ENCODE measurements at regions not wholly inside any gene's neighbourhood (a gene's known extent, or its start where the extent isn't known, plus 50 kb on each side); places are given as distances from the start of the nearest gene placed in this dataset.

DNA sequence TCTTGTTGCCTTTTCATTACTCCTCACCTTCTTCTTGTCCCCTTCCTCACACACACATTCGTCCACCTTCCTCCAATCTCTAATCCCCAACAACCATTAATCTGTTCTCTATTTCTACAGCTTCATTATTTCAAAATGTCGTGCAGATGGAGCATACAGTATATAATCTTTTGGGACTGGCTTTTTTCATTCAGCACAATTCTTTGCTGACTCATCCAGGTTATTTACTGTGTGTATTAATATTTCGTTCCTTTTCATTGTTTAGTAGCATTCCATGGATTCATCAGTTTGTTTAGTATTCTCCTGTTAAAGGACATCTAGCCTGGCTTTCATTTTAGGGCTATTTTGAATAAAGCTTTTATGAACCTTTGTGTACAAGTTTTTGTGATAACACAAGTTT, 159.3 kb downstream of the PTPN20 start:
- H3K36me3 ChIP-seq (ENCODE audit: control insufficient read depth, insufficient read depth, low read length) = no peaks in the 10 kb centered on the region
- no peak for DNase-seq (ENCODE audit: low read depth)
- TF ChIP-seq, protein P1, sequence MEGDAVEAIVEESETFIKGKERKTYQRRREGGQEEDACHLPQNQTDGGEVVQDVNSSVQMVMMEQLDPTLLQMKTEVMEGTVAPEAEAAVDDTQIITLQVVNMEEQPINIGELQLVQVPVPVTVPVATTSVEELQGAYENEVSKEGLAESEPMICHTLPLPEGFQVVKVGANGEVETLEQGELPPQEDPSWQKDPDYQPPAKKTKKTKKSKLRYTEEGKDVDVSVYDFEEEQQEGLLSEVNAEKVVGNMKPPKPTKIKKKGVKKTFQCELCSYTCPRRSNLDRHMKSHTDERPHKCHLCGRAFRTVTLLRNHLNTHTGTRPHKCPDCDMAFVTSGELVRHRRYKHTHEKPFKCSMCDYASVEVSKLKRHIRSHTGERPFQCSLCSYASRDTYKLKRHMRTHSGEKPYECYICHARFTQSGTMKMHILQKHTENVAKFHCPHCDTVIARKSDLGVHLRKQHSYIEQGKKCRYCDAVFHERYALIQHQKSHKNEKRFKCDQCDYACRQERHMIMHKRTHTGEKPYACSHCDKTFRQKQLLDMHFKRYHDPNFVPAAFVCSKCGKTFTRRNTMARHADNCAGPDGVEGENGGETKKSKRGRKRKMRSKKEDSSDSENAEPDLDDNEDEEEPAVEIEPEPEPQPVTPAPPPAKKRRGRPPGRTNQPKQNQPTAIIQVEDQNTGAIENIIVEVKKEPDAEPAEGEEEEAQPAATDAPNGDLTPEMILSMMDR (IDR thresholded peaks at IDR 0.05; ENCODE audit: insufficient read depth, low read length, poor library complexity, severe bottlenecking) = no peak
- H3K27me3 ChIP-seq (ENCODE audit: control insufficient read depth, insufficient read depth, low read length) = no peaks in the 10 kb centered on the region
- H3K4me3 ChIP-seq (ENCODE audit: low read depth, low read length) = no peak overlapping the region

DNA sequence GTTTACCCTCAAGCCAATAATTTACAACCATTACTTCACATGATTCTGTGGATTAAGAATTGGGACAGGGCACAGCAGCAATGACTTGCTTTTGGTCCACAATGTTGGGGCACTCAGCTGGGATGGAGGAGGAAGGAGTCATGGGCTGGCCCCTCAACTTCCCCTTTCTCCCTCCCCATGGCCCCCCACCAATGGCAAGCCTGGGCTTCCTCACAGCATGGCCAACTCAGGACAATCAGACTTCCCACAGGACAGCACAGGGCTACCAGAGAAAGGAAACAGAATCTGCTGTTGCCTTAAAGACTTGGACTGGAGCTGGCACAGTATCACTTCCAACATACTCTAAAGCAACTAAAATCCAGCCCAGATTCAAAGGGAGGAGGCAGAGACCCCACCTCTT, 160.7 kb downstream of the PTPN20 start:
- TF ChIP-seq, protein P1 (IDR thresholded peaks at IDR 0.05; ENCODE audit: insufficient read depth, low read length, poor library complexity, severe bottlenecking) = no peak
- DNase-seq (ENCODE audit: low read depth) = no peak
- no peaks in the 10 kb centered on the region for H3K27me3 ChIP-seq (ENCODE audit: control insufficient read depth, insufficient read depth, low read length)
- no peaks in the 10 kb centered on the region for H3K36me3 ChIP-seq (ENCODE audit: control insufficient read depth, insufficient read depth, low read length)
- H3K4me3 ChIP-seq (ENCODE audit: low read depth, low read length) = no peak overlapping the region

DNA sequence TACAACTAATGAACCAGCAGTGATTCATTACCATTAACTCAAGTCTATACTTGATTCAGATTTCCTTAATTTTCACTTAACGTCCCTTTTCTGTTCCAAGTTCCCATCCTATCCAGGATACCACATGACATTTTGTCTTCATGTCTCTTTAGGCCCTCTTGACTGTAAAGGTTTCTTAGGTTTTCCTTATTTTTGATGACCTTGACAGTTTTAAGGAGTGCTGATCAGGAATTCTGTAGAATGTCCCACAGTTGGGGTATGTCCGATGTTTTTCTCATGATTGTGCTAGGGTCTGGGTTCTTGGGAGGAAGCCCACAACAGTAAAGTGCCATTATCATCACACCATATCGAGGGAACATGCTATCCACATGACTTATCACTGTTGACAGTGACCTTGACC, 162.7 kb downstream of the PTPN20 start:
- no peaks in the 10 kb centered on the region for H3K27me3 ChIP-seq (ENCODE audit: control insufficient read depth, insufficient read depth, low read length)
- DNase-seq (ENCODE audit: low read depth) = no peak
- no peaks in the 10 kb centered on the region for H3K36me3 ChIP-seq (ENCODE audit: control insufficient read depth, insufficient read depth, low read length)
- TF ChIP-seq, protein P1 (IDR thresholded peaks at IDR 0.05; ENCODE audit: insufficient read depth, low read length, poor library complexity, severe bottlenecking) = no peak
- no peak overlapping the region for H3K4me3 ChIP-seq (ENCODE audit: low read depth, low read length)

DNA sequence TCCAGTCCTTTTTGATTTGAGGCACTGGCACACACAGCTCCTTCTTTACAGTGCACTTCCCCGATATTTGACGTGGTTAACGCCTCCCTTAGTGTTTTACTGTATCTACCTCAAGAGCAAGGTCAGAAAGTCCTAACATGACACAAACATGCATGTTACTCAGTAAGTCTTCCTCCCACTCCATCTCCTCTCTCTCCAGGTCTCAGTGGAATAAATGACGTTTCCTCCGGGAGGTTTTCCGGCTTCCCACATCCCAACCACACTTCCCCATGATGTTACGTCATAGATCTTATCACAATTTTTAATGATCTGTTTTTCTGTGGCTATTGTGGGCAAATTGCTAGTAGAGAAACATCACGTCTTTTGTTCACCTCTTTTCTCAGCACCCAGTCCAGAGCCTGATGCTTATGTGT, 165.7 kb downstream of the PTPN20 start:
- no peaks in the 10 kb centered on the region for H3K36me3 ChIP-seq (ENCODE audit: control insufficient read depth, insufficient read depth, low read length)
- TF ChIP-seq, protein P1 (IDR thresholded peaks at IDR 0.05; ENCODE audit: insufficient read depth, low read length, poor library complexity, severe bottlenecking) = no peak
- no peak overlapping the region for H3K4me3 ChIP-seq (ENCODE audit: low read depth, low read length)
- peak; percentile 1 for DNase-seq (ENCODE audit: low read depth)
- H3K27me3 ChIP-seq (ENCODE audit: control insufficient read depth, insufficient read depth, low read length) = no peaks in the 10 kb centered on the region

DNA sequence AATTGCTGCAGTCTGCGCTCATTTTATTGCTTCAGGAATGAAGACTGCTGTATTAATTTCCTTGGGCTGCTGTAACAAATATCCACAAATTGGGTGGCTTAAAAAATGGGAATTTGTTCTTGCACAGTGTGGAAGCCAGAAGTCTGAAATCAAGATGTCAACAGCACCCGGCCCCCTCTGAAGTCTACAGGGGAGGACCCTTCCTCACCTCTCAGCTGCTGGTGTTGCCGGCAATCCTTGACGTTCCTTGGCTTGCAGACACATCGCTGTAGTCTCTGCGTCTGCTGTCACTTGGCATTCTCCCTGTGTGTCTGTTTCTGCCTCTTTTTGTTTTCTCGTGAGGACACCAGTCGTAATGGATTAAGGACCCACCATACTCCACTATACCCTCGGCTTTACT, 166.2 kb downstream of the PTPN20 start:
- Histone ChIP-seq H3K4me3 (ENCODE audit: low read depth, low read length) (no peak overlapping the region), H3K36me3 (ENCODE audit: control insufficient read depth, insufficient read depth, low read length) (no peaks in the 10 kb centered on the region), H3K27me3 (ENCODE audit: control insufficient read depth, insufficient read depth, low read length) (no peaks in the 10 kb centered on the region)
- TF ChIP-seq, protein P1 (IDR thresholded peaks at IDR 0.05; ENCODE audit: insufficient read depth, low read length, poor library complexity, severe bottlenecking) = no peak
- DNase-seq (ENCODE audit: low read depth) = no peak

DNA sequence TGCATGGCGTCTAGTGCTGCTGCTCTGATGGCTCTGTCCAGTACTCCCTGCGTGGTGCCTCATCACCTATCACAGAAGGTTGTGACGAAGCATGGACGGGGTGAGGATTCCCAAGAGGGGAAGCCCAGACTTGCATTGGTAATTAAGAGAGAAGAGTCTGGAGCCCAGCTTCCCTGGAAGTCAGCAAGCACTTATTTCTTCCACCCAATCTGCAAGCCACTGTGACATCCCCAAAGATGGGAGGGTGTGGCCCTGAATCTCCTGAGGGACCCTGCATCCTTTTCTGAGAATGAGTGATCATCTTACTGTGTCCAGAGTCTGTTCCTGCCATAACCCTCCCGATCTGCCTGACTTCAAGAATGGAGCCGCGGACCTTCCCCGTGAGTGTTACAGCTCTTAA, 166.7 kb downstream of the PTPN20 start:
- TF ChIP-seq, protein P1 (IDR thresholded peaks at IDR 0.05; ENCODE audit: insufficient read depth, low read length, poor library complexity, severe bottlenecking) = no peak
- Histone ChIP-seq H3K27me3 (ENCODE audit: control insufficient read depth, insufficient read depth, low read length) (no peaks in the 10 kb centered on the region), H3K4me3 (ENCODE audit: low read depth, low read length) (no peak overlapping the region), H3K36me3 (ENCODE audit: control insufficient read depth, insufficient read depth, low read length) (no peaks in the 10 kb centered on the region)
- DNase-seq (ENCODE audit: low read depth) = no peak

Measured in kidney epithelial cell (primary cell).